ENCODE measurements at regions not wholly inside any gene's neighbourhood (a gene's known extent, or its start where the extent isn't known, plus 50 kb on each side); places are given as distances from the start of the nearest gene placed in this dataset.

DNA sequence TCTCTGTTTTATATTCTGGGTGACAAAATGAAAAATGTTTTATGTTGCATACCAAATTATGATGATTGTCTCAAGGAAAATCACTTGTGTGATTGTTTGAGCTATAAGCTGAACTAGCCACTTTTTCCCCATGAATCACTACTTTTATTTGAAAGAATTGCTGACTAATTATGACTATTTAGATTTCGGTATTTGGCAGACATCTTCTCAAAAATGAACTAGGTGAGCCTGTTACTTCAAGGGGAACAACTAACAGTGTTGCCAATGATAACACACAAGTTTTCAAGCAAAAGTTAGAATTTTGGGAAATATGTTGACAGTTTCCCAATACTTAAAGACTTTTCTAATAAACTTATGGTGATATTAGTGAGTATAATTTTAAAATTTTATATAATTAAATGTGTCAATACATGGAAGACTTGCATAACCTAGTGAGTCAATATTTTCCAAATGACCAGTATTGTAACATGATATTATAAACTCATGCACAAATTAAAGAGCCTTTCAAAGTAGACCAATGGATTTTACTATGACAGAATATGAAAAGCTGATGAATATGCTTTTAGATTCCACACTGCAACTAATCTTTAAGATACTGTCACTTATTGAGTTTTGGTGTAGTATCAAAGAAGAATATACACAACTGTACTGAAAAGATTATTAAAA, 187.7 kb upstream of the GATB start:
- TF ChIP-seq, protein P1, sequence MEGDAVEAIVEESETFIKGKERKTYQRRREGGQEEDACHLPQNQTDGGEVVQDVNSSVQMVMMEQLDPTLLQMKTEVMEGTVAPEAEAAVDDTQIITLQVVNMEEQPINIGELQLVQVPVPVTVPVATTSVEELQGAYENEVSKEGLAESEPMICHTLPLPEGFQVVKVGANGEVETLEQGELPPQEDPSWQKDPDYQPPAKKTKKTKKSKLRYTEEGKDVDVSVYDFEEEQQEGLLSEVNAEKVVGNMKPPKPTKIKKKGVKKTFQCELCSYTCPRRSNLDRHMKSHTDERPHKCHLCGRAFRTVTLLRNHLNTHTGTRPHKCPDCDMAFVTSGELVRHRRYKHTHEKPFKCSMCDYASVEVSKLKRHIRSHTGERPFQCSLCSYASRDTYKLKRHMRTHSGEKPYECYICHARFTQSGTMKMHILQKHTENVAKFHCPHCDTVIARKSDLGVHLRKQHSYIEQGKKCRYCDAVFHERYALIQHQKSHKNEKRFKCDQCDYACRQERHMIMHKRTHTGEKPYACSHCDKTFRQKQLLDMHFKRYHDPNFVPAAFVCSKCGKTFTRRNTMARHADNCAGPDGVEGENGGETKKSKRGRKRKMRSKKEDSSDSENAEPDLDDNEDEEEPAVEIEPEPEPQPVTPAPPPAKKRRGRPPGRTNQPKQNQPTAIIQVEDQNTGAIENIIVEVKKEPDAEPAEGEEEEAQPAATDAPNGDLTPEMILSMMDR (IDR thresholded peaks at IDR 0.05 in 8 of 11, conservative IDR thresholded peaks at IDR 0.05 in 3 of 11) = no peak
- no peak for TF ChIP-seq POLR2A (IDR thresholded peaks at IDR 0.05)
